GM19023 (cell line): ENCODE measurements at regions not wholly inside any gene's neighbourhood (a gene's known extent, or its start where the extent isn't known, plus 50 kb on each side); places are given as distances from the start of the nearest gene placed in this dataset.

Source experiments
- ATAC-seq: cut with Tn5 transposase; IDR thresholded peaks from one replicate; pipeline ENCODE4 v1.9.1; 2021; ENCODE audit warnings: mild to moderate bottlenecking, moderate library complexity; ENCODE audit not compliant: unreplicated experiment

GRCh38 chr21:23402929-23403520, 2204.3 kb downstream of the MRPL39 start:
- no peak for ATAC-seq

- ATAC-seq = no peak
Observed at GRCh38 chr21:23401278-23401677, 2206.0 kb downstream of the MRPL39 start.

- ATAC-seq = no peak
Observed at GRCh38 chr21:23398726-23399125, 2208.6 kb downstream of the MRPL39 start.

GRCh38 chr21:23394458-23394857, 2212.8 kb downstream of the MRPL39 start:
- ATAC-seq = no peak

DNA sequence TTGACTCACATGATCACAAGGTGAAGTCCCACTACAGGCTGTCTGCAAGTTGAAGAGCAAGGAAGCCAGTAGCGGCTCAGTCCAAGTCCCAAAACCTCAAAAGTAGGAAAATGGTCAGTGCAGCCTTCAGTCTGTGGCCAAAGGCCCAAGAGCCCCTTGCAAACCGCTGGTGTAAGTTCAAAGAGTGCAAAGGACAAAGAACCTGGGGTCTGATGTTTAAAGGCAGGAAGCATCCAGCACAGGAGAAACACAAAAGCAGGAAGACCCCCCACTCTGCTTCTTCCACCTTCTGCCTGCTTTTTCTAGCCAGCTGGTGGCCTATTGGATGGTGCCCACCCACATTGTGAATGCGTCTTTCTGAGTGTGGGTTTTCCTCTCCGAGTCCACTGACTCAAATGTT, 2222.6 kb downstream of the MRPL39 start:
- ATAC-seq = no peak

GRCh38 chr21:23374155-23374554, 2233.1 kb downstream of the MRPL39 start:
- ATAC-seq = no peak

GRCh38 chr21:23356905-23357304, 2250.4 kb downstream of the MRPL39 start:
- no peak for ATAC-seq

GRCh38 chr21:23316190-23316589, 2291.1 kb downstream of the MRPL39 start:
- ATAC-seq = no peak

DNA sequence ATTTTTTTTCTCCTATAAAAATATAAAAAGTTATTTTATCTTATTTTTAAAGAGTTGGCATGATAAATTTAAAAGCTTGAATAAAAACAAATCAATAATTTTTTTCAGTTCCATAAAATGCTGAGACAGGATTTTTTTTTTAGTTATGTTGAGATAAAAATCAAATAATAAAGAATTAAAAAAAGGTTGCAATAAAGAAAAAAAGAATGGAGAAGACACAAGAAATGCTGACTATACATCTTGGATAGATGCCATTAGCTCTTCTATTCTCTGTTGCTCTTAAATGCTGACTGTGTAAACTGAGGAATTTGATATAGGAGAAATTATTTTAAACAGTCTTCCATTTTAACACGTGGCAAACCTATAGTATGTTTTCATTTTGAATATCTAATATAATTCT, 2298.5 kb downstream of the MRPL39 start:
- ATAC-seq = no peak

DNA sequence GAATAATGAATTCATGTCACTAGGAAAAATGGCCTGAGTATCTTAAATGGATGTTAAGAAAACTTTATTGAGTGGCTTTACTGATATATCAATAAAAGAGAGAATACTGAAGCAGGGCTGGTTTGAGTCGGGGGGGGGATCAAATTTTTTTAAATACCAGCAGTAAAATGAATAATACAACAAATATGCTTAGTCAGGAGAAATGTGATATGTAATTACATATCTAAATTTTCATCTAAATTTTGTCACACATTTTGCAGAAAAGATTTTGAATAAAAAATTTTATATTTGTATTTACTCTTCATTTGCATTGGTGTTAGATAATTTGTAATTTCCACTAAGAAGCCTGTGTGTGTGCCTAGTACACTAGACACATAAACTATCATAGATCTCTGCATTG, 2300.2 kb downstream of the MRPL39 start:
- ATAC-seq = no peak

DNA sequence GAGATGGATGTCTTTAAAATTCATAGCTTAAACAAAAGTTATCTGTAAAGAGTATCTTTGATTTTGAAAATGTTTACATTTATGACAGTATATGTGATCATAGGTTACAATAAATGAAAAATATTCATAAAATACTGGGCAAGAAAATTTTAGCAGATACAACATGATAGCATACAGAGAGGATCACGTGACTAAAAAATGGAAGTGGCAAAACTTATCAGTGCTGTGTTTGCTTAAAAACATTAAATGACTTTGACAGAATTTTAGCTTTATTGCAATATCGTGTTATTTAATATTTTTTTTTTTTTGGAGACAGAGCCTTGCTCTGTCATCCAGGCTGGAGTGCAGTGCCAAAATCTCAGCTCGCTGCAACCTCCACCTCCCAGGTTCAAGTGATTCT, 2294.1 kb downstream of the NCAM2 start:
- ATAC-seq = no peak

GRCh38 chr21:23281917-23282316, 2283.7 kb downstream of the NCAM2 start:
- no peak for ATAC-seq

DNA sequence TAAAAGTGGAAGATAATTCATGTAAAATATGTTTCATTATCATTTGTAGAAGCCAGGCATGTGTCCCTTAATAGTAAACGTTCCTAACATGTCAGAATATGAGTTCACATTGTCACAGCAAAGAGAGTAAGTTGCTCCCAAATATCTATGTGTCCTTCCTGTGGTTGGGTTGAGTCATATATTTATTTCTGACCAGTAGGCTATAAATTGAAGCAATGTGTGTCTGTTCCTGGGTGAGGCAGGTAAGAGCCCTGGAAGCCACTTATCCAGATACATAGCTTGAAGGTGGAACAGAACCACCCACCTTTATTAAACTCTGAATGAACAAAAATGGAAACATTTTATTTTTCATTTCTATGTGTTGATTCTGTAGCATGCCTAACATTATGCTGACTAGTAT, 2251.6 kb downstream of the NCAM2 start:
- no peak for ATAC-seq

DNA sequence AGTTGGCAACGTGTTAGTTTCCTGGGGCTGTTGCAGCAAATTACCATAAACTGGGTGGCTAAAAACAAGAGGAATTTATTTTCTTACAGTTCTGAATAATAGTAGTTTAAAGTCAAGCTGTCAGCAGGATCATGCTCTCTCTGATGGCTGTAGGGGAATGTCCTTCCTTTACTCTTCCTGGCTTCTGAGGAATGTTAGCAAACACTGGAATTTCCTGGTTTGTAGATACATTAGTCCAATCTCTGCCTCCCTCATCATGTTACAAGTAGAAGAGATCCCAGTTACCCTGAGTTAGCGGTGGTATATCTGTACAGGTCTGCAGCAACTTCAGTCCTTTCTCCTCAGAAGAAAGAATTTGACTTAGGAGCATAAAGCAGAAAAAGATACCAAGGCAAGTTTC, 2249.1 kb downstream of the NCAM2 start:
- no peak for ATAC-seq

- ATAC-seq = no peak
Observed at GRCh38 chr21:23245255-23245654, 2247.0 kb downstream of the NCAM2 start.

- ATAC-seq = no peak
Observed at GRCh38 chr21:23223882-23224281, 2225.7 kb downstream of the NCAM2 start.

DNA sequence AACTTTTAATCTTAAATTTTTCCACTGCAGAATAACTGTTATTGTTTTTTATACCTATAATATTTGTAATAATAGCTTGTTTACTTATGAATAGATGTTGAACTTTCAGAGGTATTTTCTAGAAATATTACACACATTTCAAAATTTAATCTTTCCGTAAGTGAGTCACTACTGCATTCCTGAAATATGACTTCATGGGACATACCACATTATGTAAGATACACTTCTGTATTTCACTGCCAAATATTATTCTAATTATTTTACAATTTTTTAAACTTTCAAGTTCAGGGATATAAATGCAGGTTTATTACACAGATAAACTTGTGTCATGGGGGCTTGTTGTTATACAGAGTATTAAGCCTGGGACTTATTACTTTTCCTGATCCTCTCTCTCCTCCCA, 2220.5 kb downstream of the NCAM2 start:
- ATAC-seq = no peak

DNA sequence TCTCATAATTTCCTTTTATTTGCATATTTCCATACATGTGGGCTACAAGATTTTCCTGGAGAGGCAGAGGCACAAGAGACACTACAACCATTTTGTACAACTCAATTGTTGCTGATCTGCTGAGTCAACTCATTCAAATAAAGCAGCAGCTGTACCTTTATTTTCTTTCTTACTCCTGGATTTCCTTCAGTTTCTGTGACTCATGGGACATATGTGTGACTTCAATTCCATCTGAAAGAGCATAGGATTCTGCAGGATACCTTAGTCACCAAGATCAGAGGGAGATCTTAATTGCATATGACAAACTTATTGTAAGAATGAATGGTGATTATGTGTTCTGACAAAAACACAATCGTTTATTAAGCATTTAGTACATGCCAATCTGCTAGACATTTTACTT, 2219.4 kb downstream of the NCAM2 start:
- ATAC-seq = no peak

GRCh38 chr21:23215261-23215660, 2217.1 kb downstream of the NCAM2 start:
- ATAC-seq = no peak
